ENCODE measurements at regions not wholly inside any gene's neighbourhood (a gene's known extent, or its start where the extent isn't known, plus 50 kb on each side); places are given as distances from the start of the nearest gene placed in this dataset.

- TF ChIP-seq BHLHE40 (IDR thresholded peaks at IDR 0.05; ENCODE audit: borderline replicate concordance) (no peak), SP1 (IDR thresholded peaks at IDR 0.05) (no peak), ELF4 (IDR thresholded peaks at IDR 0.05) (no peak), TARDBP (IDR thresholded peaks at IDR 0.05) (no peak), LEF1 (IDR thresholded peaks at IDR 0.05; ENCODE audit: borderline replicate concordance) (no peak), ZNF384 (IDR thresholded peaks at IDR 0.05) (no peak), SUZ12 (IDR thresholded peaks at IDR 0.05) (no peak), FOXM1 (IDR thresholded peaks at IDR 0.05; ENCODE audit: borderline replicate concordance) (no peak), NFRKB (IDR thresholded peaks at IDR 0.05) (no peak)
Measured at GRCh38 chr7:17185690-17186070, 112.8 kb upstream of the AHR start.
